ENCODE measurements at regions not wholly inside any gene's neighbourhood (a gene's known extent, or its start where the extent isn't known, plus 50 kb on each side); places are given as distances from the start of the nearest gene placed in this dataset.
A peak's percentile ranks its signal among the peaks of the same experiment; 100 is the strongest.
"Not testable (repeated sequence)": the region's sequence is repeated elsewhere in the genome, so short reads cannot be mapped to it uniquely, and the experiment has no call there.

DNA sequence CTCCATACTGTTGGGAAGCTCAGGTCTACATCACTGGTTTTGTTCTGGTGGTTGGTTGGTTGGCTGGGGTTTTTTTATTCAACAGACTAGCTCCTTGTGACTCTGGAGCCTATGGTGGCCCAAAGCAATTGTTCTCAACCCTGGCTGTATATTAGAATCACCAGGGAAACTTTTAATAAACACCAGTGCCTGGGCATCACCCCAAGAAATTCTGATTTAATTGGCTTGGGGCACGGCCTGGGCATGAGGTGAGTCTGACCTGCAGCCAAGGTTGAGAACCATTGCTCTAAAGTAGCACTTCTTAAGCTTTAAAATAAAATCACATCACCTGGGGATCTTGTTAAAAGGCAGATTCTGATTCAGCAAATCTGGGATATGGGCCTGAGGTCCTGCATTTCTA is 184.1 kb downstream of the C1D start:
- DNase-seq, result no peak

DNA sequence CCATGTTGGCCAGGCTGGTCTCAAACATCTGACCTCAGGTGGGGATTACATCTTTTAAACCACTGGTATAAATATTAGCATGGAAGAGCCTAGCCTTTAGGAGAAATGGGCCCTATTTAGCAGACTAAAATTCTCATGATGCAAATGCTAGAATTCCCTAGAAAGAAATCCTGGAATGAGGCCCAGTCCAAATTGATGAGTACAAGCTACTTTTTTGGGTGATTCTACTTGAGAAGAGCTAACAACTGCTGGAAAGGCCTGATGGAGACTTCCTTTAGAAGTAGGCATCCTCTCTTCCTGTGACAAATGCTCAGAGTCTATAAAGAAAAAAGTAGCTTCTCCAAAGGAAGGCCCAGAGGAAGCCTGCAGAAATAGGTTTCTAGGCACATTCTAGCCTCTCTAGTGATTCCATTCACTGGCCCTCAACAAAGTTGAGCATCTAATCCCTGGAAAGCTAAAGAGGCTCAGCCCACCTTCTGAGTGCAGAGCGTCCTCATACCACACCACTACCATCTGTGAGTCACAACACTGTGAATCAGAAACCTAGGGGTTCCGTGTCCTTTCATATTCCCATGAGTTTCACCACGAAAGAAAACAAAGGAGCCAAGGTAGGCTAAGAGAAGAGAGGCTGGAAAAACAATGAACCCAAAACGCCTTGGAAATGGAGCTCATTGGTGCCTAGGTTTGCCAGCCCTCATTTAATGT is 183.1 kb downstream of the C1D start:
- DNase-seq, result peak; percentile 21

DNA sequence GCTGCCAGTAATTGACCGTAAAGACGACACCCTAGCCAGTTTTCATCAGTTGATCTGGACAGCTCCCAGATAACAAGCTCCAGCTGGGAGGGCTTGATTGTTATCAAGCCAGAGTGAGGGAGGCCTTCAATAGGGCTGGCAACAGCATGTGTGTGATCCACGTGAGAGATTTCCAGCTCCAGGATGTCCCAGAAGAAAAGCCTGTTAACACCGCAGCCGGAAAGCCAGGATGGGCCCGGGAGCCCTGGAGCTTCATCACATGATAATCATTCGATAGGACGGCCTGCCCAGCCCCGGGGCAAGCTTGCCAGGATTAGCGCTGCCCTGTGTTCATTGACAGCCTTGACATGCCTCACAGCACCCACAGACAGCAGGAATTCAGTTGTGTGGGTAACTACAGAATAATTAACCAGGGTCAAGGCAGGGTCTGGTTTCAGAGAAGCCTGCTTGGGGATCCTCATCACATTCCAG is 182.5 kb downstream of the C1D start:
- no peak for DNase-seq

DNA sequence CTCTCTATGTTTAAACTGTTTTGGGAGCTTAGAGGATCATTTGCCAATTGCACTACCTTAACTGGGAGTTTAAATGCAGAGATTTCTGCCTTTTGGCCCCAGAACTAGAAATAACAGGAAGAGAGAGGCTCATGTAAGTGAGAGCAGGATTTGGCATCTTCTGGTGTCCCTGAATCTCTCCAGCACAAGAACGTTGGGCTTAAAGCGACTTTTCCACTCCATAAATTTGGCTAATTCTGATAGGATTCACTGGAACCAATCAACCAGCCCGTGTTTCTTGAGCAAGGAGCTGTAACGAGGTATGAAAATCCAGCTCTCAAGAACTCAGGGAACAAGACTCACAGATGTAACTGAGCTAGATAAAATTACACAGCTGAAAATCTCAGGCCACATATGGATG is 181.0 kb downstream of the C1D start:
- no peak for DNase-seq

DNA sequence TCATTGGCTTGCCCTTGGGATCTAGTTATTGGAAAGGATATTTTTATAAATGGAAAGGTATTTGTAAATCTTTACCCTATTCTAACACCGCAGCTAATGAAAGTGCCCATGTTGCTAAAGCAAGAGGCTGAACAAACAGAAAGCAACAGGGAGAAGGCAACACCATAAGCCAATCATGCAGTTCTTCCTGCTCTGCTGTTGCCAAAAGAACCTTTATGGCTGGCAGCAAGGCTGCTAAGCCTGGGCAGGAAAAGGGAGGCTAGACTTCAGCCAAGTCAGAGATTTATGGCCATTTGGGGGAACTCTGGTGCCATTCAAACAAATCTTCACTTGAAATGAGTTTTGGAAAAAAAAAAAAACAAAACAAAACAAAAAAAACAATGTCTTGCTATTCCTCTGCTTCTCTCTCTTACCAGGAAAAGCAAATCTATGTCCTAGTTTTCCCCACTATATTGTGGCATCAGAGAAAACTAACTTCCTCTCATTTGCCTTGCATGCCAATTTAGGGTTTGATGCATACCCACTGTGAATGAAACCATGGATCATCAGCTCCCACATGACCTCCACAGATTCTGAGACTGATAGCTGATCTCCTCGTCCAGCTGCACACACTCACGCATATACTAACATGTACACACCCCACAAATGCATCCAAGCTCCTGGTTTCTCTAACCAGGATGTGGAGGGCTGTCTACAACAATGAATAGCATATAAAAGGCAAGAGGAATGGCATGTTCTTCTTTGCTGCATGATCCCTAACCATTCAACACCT is 179.3 kb downstream of the C1D start:
- DNase-seq, result peak; percentile 17

DNA sequence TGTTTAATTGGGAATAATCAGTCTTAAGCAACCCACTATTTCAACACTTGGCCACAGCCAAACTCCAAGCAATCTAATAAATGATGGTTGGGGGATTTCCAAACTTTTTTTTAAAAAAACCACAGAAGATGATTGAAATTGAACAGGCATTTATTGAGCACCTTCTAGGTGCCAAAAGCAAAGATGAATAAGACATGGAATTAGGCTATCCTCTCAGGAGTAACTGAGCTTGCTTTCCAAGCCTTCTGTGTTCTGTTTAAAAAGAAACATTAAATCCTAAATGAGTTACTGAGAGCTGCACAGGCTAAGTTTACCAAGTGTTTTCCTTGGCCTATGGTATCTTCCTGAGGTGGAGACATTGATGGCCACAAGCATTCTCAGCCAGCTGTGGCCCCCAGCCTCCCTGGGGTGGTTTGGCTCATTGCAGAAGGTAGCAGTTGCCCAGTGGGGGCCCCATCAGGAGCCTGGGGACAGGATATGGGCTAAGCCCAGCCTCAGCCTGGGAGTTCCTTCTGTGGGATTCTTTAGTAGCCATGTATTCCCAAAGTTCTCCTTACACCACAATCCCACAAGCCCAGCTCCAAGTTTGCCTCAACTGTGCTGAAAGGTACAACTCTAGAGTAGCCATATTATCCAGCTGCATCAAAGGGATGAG is 174.3 kb downstream of the C1D start:
- DNase-seq, result no peak

DNA sequence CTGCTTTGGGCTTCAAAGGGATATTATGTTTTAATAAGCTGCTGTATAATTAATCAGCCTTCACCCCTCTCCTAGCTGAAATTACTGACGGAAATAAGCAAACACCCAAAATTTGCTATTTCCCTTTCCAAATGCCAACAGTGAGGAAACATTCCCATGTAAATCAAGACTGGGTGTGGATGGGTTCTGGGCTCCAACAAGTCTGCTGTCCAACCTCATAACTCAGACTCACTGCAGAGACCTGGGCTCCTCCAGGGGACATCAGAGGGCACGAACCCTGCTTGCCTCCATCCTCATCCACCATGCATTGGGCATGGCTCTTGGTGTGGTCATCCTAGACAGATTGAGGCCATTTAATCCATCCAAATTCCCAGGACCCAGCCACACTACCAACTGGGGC is 173.7 kb downstream of the C1D start:
- DNase-seq, result no peak

DNA sequence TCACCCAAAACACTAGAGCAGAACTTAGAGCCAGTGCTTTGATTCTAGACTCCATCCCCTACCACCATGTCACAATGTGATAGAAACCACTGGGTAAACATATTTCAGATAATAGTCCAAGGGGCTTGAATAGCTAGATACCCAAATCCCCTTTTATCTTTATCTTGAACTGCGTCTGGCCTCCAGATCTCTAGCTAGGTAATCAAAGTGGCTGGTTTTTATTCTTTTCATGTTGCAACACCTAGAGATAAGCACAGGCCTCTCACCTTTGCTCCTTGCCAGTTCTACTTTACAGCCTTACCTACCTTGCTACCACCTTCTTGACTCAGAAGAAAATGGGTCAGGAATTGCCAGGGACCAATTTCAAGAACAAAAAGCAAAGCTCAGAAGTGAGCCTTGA is 171.2 kb downstream of the C1D start:
- DNase-seq, result no peak

DNA sequence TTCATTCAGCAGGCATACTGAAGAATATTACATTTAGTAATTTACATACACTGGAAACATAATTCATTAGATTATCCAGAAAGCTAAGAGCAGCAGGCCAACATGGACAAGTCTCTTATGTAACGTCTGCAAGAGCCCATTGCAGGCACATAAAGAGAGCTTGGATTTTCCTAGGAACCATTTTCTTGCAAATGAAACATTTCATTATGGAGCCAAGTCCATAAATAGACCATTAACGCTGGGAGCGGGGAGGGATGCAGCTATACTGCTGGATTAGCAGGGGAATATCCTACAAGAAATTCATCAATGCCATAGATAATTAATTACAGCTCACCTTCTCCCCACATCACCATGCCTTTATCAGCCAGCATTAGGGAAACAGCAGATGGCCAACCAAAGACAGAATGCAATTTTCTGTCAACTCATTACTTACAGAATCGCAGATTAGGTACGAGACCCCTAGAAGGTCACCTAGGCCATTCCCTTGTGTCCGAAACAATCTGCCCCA is 170.4 kb downstream of the C1D start:
- DNase-seq, result no peak

DNA sequence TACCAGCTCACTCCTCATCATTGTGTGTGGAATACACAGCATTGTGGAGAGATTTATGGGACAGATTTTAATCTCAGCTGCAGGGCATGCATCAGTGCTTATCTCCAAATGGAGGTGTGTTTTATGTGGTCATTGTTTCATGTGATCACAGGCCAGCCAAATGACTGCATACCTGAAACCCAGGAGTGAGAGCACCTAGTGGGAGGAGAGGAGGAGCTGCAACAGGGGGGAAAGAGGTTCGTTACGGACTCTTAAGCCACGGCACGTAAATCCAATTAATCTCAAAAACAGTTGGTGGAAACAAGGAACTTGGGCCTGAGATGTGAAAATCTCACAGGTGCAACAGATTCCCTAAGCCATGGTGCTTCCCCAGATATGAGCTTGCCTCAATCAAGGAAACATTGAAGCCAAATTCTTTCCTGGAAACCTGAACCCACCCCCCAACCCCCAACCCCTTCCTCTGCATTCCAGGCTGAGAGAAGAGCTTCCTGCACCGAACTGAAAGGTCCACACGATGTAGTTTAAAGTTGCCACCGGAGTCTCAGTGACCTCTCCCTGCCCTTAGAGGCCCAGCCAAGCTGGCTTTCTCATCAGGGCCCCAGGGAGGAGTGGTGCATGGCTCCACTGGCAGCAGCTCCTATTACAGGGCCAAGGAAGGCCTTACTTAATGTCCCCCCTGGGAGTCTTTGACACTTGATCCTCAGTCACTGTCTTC is 167.4 kb downstream of the C1D start:
- DNase-seq, result peak; percentile 72

DNA sequence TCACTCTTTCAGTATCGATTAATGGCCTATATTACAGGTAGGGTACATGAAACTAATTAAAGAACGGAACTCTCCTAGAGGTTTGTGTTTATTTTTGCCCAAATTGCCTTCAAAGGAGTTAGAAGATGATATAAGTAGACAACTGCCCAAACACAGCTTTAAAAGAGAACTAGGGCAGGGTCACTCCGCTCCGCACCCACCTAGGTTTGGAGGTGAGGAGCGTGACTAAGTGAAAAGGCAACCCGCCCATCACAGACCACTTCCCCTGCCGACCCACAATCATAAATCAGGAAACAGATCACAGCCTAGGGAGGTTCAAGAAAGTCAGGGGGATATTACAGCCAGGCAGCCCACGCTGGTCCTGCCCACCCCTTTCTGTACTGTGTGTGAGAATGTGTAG is 166.7 kb downstream of the C1D start:
- no peak for DNase-seq

DNA sequence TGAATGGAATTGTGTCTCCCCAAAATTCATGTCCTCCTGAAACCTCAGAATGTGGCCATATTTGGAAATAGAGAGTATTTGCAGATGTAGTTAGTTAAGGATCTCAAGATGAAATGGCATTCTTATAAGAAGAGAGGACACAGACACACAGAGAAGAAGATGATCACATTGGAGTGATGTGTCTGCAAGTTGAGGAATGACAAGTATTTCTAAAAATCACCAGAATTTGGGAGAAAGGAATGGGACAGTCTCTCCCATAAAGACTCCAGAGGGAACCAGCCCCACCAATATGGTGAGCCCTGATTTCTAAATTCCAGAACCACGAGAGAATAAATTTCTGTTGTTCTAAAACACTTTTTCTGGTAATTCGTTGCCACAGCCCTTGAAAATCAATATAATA is 166.3 kb downstream of the C1D start:
- no peak for DNase-seq

DNA sequence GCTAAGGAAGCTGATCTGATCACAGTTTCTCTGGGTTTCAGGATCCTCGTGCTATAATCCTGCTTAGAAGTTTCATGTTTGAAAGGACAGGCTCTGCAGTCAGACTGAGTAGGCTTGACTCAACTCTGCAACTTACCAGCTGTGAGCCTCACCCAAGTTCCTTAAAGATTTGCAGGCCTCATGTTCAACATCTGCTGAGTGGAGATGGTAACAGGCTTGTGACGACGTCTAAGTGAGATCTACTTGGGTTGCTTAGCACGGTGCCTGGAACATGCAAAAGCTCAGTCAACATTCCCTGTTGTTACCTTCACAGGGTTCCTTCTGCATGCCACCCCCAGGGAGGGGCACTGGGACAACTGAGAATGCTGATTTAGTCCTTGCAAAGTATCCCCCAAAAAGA is 164.2 kb downstream of the C1D start:
- peak; percentile 66 for DNase-seq

DNA sequence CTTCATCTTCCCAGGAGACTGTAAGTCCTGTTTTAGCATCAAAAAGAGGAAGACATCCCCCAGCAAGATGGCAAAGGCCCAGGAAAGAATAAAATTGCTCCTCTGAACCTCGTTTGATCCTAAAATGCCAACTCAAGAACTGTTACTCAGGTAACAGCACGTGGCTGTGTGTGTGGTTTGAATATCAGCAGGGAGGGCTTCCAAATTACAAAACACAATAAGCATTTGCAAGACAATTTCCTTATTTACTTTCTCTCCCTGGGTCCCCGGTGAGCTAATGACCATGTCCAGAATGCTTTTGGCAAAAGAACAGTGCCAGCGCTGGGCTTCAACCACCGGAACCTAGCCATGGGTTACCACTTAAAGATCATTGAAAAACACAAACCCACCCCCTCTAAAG is 163.6 kb downstream of the C1D start:
- peak; percentile 89 for DNase-seq

DNA sequence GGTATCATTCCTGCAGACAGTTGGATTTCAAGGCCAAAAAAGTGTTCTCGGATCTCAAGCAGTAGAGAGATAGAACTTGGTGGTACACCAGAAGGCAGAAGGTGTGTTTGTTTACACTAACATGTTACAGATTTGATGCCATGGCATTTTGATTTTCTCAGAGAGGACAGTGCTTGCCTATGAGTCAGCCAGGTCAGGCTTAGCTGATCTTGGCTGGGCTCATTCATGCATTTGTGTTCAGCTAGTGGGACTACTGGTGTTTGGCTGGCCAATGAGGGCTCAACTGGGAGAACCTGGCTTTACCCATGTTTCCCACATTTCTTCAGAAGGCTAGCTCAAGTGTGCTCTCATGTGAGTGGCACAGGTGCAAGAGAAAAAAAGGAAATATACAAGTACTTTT is 162.0 kb downstream of the C1D start:
- no peak for DNase-seq

DNA sequence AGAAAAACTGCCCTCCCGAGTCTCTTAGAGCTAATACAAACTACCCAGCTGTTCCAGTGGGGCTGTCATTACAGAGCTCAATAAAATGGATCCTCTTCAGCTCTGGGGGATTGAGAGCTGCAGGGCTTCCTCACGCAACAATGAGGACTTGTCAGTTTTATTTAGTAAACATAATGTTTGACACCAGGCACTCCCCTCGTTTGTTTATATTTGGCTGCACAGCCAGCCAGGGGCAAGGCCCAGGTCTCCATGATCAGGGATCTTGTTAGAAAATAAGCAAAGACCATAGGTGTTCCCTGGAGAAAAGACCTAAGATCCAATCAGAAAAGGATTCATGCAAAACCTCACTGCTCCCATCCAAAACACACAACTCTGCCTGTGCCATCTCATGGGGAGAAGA is 158.2 kb downstream of the C1D start:
- DNase-seq, result peak; percentile 33

DNA sequence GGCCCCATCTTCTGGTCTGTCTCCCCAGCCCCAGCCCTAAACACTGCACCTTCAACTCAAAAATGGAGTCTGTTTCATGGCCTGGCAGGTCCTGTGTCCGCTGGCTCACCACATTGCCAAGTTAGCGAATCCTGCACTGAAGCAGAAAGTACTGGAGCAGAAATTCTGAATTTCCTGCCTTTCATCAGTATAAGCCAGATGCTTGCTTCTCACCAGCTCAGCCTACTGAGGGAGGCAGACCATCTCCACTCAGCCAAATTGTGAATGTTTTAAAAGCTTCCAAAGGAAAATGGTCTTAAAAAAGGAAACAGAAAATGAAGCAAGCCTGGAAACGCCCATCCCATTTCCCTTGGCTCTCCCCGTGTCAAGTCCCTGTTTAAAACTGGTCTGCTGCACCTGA is 157.8 kb downstream of the C1D start:
- DNase-seq, result peak; percentile 35

DNA sequence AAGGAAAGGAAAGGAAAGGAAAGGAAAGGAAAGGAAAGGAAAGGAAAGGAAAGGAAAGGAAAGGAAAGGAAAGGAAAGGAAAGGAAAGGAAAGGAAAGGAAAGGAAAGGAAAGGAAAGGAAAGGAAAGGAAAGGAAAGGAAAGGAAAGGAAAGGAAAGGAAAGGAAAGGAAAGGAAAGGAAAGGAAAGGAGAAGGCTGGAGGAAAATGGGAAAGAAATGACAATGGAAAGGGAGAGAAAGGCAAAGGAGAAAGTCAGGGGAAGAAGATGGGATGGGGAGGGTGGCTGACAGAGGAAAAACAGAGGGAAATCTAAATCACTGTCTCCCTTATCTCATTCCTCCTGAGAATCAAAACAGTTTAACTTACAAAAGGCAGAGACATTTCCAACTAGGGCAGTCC is 156.3 kb downstream of the C1D start:
- DNase-seq, result not testable (repeated sequence)

DNA sequence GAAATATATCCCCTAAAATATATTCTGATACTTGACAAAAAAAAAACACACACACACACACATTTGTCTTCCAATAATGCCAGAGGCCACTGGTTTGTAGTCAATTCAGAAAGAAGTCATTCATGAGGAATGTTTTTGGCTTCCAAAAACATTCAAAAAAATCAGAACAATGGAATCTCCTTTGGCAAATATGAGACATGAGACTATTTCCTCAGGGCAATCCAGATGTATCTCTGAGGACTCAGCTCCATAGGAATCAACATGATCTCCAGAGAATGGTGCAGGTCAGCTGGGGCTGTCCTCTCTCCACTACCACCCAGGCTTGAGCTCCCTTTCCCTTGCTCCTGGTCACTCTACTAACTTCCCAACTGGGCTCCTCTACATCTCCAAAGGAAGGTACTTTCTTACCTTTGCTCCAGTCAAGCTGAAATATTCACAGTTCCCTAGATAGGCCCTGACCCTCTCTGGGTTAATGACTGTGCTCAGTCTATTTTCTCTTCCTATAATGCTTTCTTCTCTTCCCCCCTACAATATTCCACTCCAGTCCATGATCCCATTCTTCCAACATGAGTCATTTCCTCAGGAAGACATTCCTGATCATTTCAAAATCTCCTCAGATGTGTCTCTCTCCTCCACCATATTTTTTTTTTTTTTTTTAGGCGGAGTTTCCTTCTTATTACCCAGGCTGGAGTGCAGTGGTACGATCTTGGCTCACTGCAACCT is 145.3 kb downstream of the C1D start:
- no peak for DNase-seq

DNA sequence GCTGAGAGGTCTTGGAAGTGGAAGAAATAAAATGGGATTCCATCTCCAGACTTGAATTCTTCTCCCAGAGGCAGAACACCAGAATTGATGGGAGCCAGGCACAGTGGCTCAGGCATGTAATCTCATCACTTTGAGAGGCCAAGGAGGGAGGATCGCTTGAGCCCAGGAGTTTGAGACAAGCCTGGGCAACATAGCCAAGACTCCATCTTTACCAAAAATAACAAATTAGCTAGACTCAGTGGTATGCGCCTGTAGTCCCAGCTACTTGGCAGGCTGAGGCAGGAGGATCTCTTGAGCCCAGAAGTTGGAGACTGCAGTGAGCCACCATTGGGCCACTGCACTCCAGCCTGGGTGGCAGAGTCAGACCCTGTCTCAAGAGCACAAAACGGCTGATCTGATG is 144.3 kb downstream of the C1D start:
- DNase-seq, result no peak

DNA sequence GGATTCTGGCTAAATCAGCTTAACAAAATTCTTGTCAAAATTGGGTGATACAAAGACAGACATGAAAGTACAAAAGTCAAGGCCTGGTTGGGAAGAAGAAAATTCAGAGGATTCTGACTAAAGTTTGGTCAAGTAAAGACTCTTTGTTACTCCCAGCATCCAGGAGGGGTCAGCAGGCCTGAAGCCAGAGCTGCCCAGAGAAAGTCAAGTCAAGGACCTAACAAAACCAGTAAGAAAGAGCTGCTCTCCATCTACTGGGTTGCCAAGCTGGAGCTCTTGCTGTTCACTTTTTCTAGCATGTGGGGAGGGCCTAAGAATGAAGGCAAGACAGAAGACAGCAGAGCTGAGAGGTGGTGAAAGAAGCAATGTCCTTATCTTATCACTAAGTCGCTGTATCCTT is 143.3 kb downstream of the C1D start:
- no peak for DNase-seq

DNA sequence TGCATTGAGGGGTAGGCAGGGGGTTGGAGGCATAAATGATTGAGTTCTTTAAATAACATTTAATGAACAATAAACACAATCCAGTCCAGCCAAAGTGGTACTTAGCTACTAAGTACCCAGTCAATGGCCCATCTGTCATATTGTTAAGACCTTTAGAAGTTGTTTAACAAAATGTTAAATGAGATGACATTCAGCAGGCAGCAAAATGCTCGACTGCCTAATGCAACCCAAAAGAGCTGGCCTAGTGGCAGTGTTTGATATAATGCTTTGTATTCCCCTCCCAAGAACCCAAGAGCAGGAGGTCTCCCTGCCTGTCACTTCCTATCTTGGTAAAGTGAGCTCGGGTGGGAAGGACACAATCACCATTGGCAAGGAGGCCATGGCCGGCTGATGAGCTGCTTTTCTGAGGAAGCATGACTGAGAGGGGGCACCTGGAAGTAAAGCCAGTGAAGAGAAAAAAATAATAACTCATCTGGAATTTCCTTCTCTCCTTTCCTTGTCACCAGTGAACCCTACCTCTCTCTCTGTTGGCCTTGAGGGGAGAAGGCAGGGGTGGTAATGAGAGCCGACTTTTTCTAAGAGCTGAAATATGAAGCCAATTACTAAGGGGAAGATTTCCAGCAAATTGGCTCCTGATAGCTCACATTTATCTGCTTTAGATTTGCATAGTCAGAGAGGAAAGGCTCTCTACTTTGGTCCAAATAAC is 140.6 kb downstream of the C1D start:
- DNase-seq, result peak; percentile 95

All from NCI-H69 (cell line).